ENCODE measurements at regions not wholly inside any gene's neighbourhood (a gene's known extent, or its start where the extent isn't known, plus 50 kb on each side); places are given as distances from the start of the nearest gene placed in this dataset.

DNA sequence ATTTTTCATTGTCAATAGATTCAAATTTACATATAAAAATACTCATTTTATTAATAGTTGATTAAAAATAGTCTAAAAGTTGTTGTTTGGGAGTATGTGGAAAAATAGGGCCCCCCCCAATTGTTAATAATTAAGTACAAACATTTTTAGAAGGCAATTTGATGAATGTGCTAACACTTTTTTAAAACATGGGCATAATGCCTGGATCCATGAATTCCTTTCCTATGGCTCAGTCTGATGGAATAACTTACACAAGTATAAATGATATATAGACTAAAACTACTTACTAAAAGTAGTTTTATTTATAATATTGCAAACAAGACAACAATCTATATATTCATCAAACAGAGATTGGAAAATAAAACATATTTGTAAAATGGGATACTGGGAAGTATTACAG, 247.2 kb upstream of the LRRN1 start:
- TF ChIP-seq POLR2A (IDR thresholded peaks at IDR 0.05), result no peak
- TF ChIP-seq, protein P1, sequence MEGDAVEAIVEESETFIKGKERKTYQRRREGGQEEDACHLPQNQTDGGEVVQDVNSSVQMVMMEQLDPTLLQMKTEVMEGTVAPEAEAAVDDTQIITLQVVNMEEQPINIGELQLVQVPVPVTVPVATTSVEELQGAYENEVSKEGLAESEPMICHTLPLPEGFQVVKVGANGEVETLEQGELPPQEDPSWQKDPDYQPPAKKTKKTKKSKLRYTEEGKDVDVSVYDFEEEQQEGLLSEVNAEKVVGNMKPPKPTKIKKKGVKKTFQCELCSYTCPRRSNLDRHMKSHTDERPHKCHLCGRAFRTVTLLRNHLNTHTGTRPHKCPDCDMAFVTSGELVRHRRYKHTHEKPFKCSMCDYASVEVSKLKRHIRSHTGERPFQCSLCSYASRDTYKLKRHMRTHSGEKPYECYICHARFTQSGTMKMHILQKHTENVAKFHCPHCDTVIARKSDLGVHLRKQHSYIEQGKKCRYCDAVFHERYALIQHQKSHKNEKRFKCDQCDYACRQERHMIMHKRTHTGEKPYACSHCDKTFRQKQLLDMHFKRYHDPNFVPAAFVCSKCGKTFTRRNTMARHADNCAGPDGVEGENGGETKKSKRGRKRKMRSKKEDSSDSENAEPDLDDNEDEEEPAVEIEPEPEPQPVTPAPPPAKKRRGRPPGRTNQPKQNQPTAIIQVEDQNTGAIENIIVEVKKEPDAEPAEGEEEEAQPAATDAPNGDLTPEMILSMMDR (IDR thresholded peaks at IDR 0.05), result no peak

Data from Peyer's patch (tissue), 4 donors.